IMR-90 (cell line): ENCODE measurements at regions not wholly inside any gene's neighbourhood (a gene's known extent, or its start where the extent isn't known, plus 50 kb on each side); places are given as distances from the start of the nearest gene placed in this dataset.

ENCODE experiments used
- ATAC-seq: fragments of 200-7000 bp; cut with Tn5 transposase; 2 replicates; pipeline ENCODE4 v1.9.1; 2020; ENCODE audit warnings: low read depth, mild to moderate bottlenecking, moderate library complexity
- BruUV-seq: library from RNA; stranded (reverse); fragments of 400-500 nt; replicated peaks from 2 replicates; lab custom pipeline; 2021; lab: Mats Ljungman, UMichigan
- CTCF ChIA-PET: fragments of 300-600 bp; formaldehyde crosslinking; extraction: SDS; loops from one replicate; lab custom pipeline; 2021; ENCODE audit warnings: antibody characterized with exemption; lab: Yijun Ruan, JAX
- POLR2A ChIA-PET: fragments of 300-600 bp; sonication (Branson Sonifier 250); formaldehyde crosslinking; loops from one replicate; lab custom pipeline; 2022; ENCODE audit warnings: antibody characterized with exemption; ENCODE audit not compliant: unreplicated experiment; lab: Charles Lee
- DNase-seq: peaks from one replicate; pipeline ENCODE4 v3.0.0; 2013
- H2AFZ ChIP-seq: replicated peaks from 2 replicates; pipeline ENCODE3; 2013; ENCODE audit warnings: low read length, mild to moderate bottlenecking; ENCODE audit not compliant: poor library complexity
- H2AK5ac ChIP-seq: 2 replicates; pipeline ENCODE4 v1.6.1; 2013; ENCODE audit warnings: low read depth, low read length, inconsistent platforms
- H2AK9ac ChIP-seq: replicated peaks from 2 replicates; pipeline ENCODE3; 2013; ENCODE audit warnings: mild to moderate bottlenecking, low read depth, low read length, moderate library complexity; ENCODE audit not compliant: poor library complexity
- H2BK120ac ChIP-seq: 2 replicates; pipeline ENCODE4 v1.6.1; 2013; ENCODE audit warnings: low read depth, low read length, inconsistent platforms
- H2BK15ac ChIP-seq: 3 replicates; pipeline ENCODE4 v1.6.1; 2013; ENCODE audit warnings: low read depth, low read length, inconsistent platforms
- H2BK20ac ChIP-seq: 2 replicates; pipeline ENCODE4 v1.6.1; 2013; ENCODE audit warnings: low read depth, mild to moderate bottlenecking, inconsistent platforms, low read length, moderate library complexity
- H2BK5ac ChIP-seq: 2 replicates; pipeline ENCODE4 v1.6.1; 2013; ENCODE audit warnings: mild to moderate bottlenecking, low read depth, low read length, inconsistent platforms; ENCODE audit not compliant: poor library complexity, severe bottlenecking
- H3K14ac ChIP-seq: replicated peaks from 2 replicates; pipeline ENCODE4 v1.6.1; 2013; ENCODE audit warnings: low read depth, low read length, inconsistent platforms
- H3K18ac ChIP-seq: 2 replicates; pipeline ENCODE4 v1.6.1; 2013; ENCODE audit warnings: low read depth, low read length, control low read depth
- H3K23ac ChIP-seq: 2 replicates; pipeline ENCODE4 v1.6.1; 2013; ENCODE audit warnings: low read depth, low read length, inconsistent platforms
- H3K27ac ChIP-seq: 2 replicates; pipeline ENCODE4 v1.5.1; 2013; ENCODE audit warnings: mild to moderate bottlenecking, control low read depth, low read length; ENCODE audit not compliant: insufficient read depth
- H3K27me3 ChIP-seq: 2 replicates; pipeline ENCODE4 v1.6.1; 2013; ENCODE audit warnings: low read length; ENCODE audit not compliant: control insufficient read depth, insufficient read depth
- H3K36me3 ChIP-seq: 2 replicates; pipeline ENCODE4 v1.6.1; 2013; ENCODE audit warnings: low read length, mixed read lengths; ENCODE audit not compliant: control insufficient read depth, insufficient read depth
- H3K4ac ChIP-seq: 2 replicates; pipeline ENCODE4 v1.6.1; 2013; ENCODE audit warnings: low read depth, low read length, inconsistent platforms
- H3K4me1 ChIP-seq: 2 replicates; pipeline ENCODE4 v1.6.1; 2013; ENCODE audit warnings: low read length, mixed read lengths; ENCODE audit not compliant: control insufficient read depth, insufficient read depth
- H3K4me2 ChIP-seq: 2 replicates; pipeline ENCODE4 v1.6.1; 2013; ENCODE audit warnings: low read depth, mild to moderate bottlenecking, control low read depth, low read length, moderate library complexity
- H3K4me3 ChIP-seq: 2 replicates; pipeline ENCODE4 v1.5.1; 2013; ENCODE audit warnings: low read depth, mild to moderate bottlenecking, control low read depth, low read length, moderate library complexity; ENCODE audit not compliant: insufficient read depth
- H3K56ac ChIP-seq: 2 replicates; pipeline ENCODE4 v1.6.1; 2013; ENCODE audit warnings: low read length, inconsistent platforms; ENCODE audit not compliant: insufficient read depth; ENCODE audit errors: extremely low read depth
- H3K79me1 ChIP-seq, 2 experiments: 2 replicates each; pipeline ENCODE4 v1.6.1; 2013; ENCODE audit warnings: low read length in 2 of 2, inconsistent platforms in 1 of 2, low read depth in 1 of 2
- H3K9ac ChIP-seq: 2 replicates; pipeline ENCODE4 v1.6.1; 2013; ENCODE audit warnings: low read depth, low read length, control low read depth
- H3K9me1 ChIP-seq: 2 replicates; pipeline ENCODE4 v1.6.1; 2013; ENCODE audit warnings: low read length, inconsistent platforms; ENCODE audit not compliant: insufficient read depth
- H3K9me3 ChIP-seq: 2 replicates; pipeline ENCODE4 v1.6.1; 2013; ENCODE audit warnings: low read length; ENCODE audit not compliant: control insufficient read depth, insufficient read depth
- H4K20me1 ChIP-seq: 2 replicates; pipeline ENCODE4 v1.6.1; 2013; ENCODE audit warnings: low read length, inconsistent platforms; ENCODE audit not compliant: insufficient read depth
- H4K5ac ChIP-seq: 2 replicates; pipeline ENCODE4 v1.6.1; 2013; ENCODE audit warnings: mild to moderate bottlenecking, low read depth, low read length, control low read depth
- H4K8ac ChIP-seq, 2 experiments: 2 replicates each; pipeline ENCODE4 v1.6.1; 2013; ENCODE audit warnings: low read depth in 2 of 2, low read length in 2 of 2, control low read depth in 1 of 2, inconsistent platforms in 1 of 2
- H4K91ac ChIP-seq: 2 replicates; pipeline ENCODE4 v1.6.1; 2013; ENCODE audit warnings: low read depth, low read length, inconsistent platforms; ENCODE audit not compliant: insufficient read depth
- BHLHE40 ChIP-seq: fragments of 150-350 bp; IDR thresholded peaks from 2 replicates; pipeline ENCODE4 v1.6.1; 2016; ENCODE audit warnings: mild to moderate bottlenecking, low read depth, low read length
- CEBPB ChIP-seq: IDR thresholded peaks from 2 replicates; pipeline ENCODE4 v1.6.1; 2012; ENCODE audit warnings: low read depth, low read length, improper control_type of control experiment
- CHD1 ChIP-seq: IDR thresholded peaks from 2 replicates; pipeline ENCODE4 v1.6.1; 2012; ENCODE audit warnings: low read depth, low read length, improper control_type of control experiment
- FOS ChIP-seq: fragments of 150-350 bp; IDR thresholded peaks from 2 replicates; pipeline ENCODE4 v1.6.1; 2016; ENCODE audit warnings: low read depth, low read length
- MAFK ChIP-seq: IDR thresholded peaks from 2 replicates; pipeline ENCODE4 v1.6.1; 2012; ENCODE audit warnings: low read depth, low read length, improper control_type of control experiment
- MAZ ChIP-seq: IDR thresholded peaks from 2 replicates; pipeline ENCODE4 v1.6.1; 2012; ENCODE audit warnings: low read depth, mild to moderate bottlenecking, low read length, improper control_type of control experiment, moderate library complexity, borderline replicate concordance
- MXI1 ChIP-seq: IDR thresholded peaks from 2 replicates; pipeline ENCODE4 v1.6.1; 2012; ENCODE audit warnings: low read depth, mild to moderate bottlenecking, low read length, moderate library complexity, borderline replicate concordance
- NFE2L2 ChIP-seq: fragments of 150-350 bp; IDR thresholded peaks from 2 replicates; pipeline ENCODE4 v1.6.1; 2016; ENCODE audit warnings: low read depth, mild to moderate bottlenecking, low read length
- POLR2A ChIP-seq: IDR thresholded peaks from 2 replicates; pipeline ENCODE4 v1.6.1; 2012; ENCODE audit warnings: mild to moderate bottlenecking, low read depth, low read length
- RAD21 ChIP-seq: IDR thresholded peaks from 2 replicates; pipeline ENCODE4 v1.6.1; 2012; ENCODE audit warnings: low read length, improper control_type of control experiment
- RCOR1 ChIP-seq: IDR thresholded peaks from 2 replicates; pipeline ENCODE4 v1.6.1; 2012; ENCODE audit warnings: mild to moderate bottlenecking, low read length, improper control_type of control experiment; ENCODE audit not compliant: insufficient replicate concordance
- RFX5 ChIP-seq: IDR thresholded peaks from 2 replicates; pipeline ENCODE4 v1.8.0; 2012; ENCODE audit warnings: low read depth, mild to moderate bottlenecking, low read length, moderate library complexity
- SMC3 ChIP-seq: fragments of 150-350 bp; IDR thresholded peaks from 2 replicates; pipeline ENCODE4 v1.6.1; 2016; ENCODE audit warnings: low read depth, mild to moderate bottlenecking, antibody characterized with exemption, low read length, moderate library complexity
- WGBS, 2 experiments: methylation state at CpG; one replicate each; pipeline versions ENCODE4 v1.1.5 to v1.1.7; 2013; ENCODE audit warnings: missing lambda C conversion rate in 2 of 2; ENCODE audit not compliant: insufficient read length in 1 of 2; ENCODE audit errors: extremely low coverage in 2 of 2; 5-methylcytosine and 5-hydroxymethylcytosine counted together
- dilution Hi-C: fragments of 300-500 bp; cut with HindIII; formaldehyde crosslinking; loops from one replicate; pipeline ENCODE4 v1.14.3; 2018; ENCODE audit warnings: low sequenced_read_pairs; ENCODE audit not compliant: unreplicated experiment
- in situ Hi-C: fragments of 300-500 bp; cut with MboI; formaldehyde crosslinking; loops from 3 replicates; pipeline ENCODE4 v1.14.3; 2019; ENCODE audit warnings: low sequenced_read_pairs, inconsistent platforms, mixed read lengths
- intact Hi-C: fragments of 100-400 bp; cut with micrococcal nuclease; formaldehyde crosslinking; loops from 2 replicates; pipeline ENCODE4 v1.10.0; 2022
- TF ChIP-seq, protein P1 (sequence below): fragments of 150-350 bp; IDR thresholded peaks from 2 replicates; pipeline ENCODE4 v1.6.1; 2016; ENCODE audit warnings: low read depth, mild to moderate bottlenecking, low read length, moderate library complexity, borderline replicate concordance
- TF ChIP-seq, protein P2 (sequence below): fragments of 150-350 bp; IDR thresholded peaks from 2 replicates; pipeline ENCODE4 v1.6.1; 2017; ENCODE audit warnings: mild to moderate bottlenecking, antibody characterized with exemption, low read length, low read depth
- TF ChIP-seq, protein P3 (sequence below): conservative IDR thresholded peaks from 2 replicates; pipeline ENCODE4 v1.5.1; 2012; ENCODE audit warnings: mild to moderate bottlenecking, low read depth, low read length, improper control_type of control experiment

DNA sequence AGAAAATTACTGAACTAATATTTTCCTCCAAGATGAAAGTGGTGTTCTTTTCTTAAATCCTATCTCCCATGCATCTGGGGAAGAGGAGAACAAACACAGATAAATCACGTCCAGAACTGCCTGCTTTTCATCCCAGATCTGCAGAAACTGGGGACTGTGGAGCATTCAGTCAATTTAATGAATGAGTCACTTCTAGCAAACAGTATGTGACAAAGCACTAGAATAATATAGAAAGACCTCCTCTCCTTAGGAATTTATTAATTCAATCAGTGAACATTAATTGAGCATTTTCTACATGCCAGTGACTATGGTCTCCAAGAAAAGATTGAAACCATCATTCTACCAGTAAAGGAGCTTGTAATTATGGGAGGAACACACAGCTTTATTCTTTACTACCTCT, 693.4 kb upstream of the ID2 start:
- Histone ChIP-seq H4K5ac (no peak overlapping the region), H3K27me3 (no peaks in the 10 kb centered on the region; the same call in 1 of the 2 replicates), H3K9me3 (no peaks in the 10 kb centered on the region), H4K8ac (no peak overlapping the region), H2AFZ (no peak overlapping the region), H3K4me1 (peaks cover 3% of the 10 kb centered on the region; the same call in 1 of the 2 replicates), H3K23ac (no peak overlapping the region), H3K4ac (no peak overlapping the region), H3K4me3 (no peak overlapping the region), H3K9ac (no peak overlapping the region), H2AK5ac (no peak overlapping the region), H4K91ac (no peak overlapping the region), H3K4me2 (no peak overlapping the region), H2BK20ac (no peak overlapping the region), H3K56ac (no peak overlapping the region), H3K9me1 (peaks cover 3% of the 10 kb centered on the region), H2AK9ac (no peak overlapping the region), H3K18ac (no peak overlapping the region), H3K14ac (no peak overlapping the region), H3K36me3 (no peaks in the 10 kb centered on the region), H3K27ac (no peak overlapping the region), H4K20me1 (no peaks in the 10 kb centered on the region), H2BK5ac (no peak overlapping the region), H2BK120ac (no peak overlapping the region), H3K79me1 (no peaks in the 10 kb centered on the region), H2BK15ac (no peak overlapping the region)
- dilution Hi-C loops, result no loop called here
- DNase-seq (no peak), ATAC-seq (no peak)
- in situ Hi-C loops, result no loop called here
- ChIA-PET CTCF (no interaction called here), POLR2A (no interaction called here)
- WGBS, 2 experiments, result no CpG with 5 or more reads among the region's 1 CpG
- no TSS peak for BruUV-seq
- TF ChIP-seq FOS (no peak), NFE2L2 (no peak), MAFK (no peak), MAZ (no peak), MXI1 (no peak), RCOR1 (no peak), RFX5 (no peak), POLR2A (no peak), RAD21 (no peak), CEBPB (no peak), BHLHE40 (no peak), CHD1 (no peak), SMC3 (no peak)
- TF ChIP-seq, protein P1, sequence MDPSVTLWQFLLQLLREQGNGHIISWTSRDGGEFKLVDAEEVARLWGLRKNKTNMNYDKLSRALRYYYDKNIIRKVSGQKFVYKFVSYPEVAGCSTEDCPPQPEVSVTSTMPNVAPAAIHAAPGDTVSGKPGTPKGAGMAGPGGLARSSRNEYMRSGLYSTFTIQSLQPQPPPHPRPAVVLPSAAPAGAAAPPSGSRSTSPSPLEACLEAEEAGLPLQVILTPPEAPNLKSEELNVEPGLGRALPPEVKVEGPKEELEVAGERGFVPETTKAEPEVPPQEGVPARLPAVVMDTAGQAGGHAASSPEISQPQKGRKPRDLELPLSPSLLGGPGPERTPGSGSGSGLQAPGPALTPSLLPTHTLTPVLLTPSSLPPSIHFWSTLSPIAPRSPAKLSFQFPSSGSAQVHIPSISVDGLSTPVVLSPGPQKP, result no peak
- TF ChIP-seq, protein P2, sequence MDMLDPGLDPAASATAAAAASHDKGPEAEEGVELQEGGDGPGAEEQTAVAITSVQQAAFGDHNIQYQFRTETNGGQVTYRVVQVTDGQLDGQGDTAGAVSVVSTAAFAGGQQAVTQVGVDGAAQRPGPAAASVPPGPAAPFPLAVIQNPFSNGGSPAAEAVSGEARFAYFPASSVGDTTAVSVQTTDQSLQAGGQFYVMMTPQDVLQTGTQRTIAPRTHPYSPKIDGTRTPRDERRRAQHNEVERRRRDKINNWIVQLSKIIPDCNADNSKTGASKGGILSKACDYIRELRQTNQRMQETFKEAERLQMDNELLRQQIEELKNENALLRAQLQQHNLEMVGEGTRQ, result no peak
- TF ChIP-seq, protein P3, sequence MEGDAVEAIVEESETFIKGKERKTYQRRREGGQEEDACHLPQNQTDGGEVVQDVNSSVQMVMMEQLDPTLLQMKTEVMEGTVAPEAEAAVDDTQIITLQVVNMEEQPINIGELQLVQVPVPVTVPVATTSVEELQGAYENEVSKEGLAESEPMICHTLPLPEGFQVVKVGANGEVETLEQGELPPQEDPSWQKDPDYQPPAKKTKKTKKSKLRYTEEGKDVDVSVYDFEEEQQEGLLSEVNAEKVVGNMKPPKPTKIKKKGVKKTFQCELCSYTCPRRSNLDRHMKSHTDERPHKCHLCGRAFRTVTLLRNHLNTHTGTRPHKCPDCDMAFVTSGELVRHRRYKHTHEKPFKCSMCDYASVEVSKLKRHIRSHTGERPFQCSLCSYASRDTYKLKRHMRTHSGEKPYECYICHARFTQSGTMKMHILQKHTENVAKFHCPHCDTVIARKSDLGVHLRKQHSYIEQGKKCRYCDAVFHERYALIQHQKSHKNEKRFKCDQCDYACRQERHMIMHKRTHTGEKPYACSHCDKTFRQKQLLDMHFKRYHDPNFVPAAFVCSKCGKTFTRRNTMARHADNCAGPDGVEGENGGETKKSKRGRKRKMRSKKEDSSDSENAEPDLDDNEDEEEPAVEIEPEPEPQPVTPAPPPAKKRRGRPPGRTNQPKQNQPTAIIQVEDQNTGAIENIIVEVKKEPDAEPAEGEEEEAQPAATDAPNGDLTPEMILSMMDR, result no peak
- intact Hi-C loops, result no loop called here
